Mesothelial cell of epicardium (in vitro differentiated cells): ENCODE measurements at regions not wholly inside any gene's neighbourhood (a gene's known extent, or its start where the extent isn't known, plus 50 kb on each side); places are given as distances from the start of the nearest gene placed in this dataset.

Source experiments
- DNase-seq, 2 experiments: peaks; one replicate each; pipeline ENCODE4 v3.0.0; 2021; ENCODE audit warnings: low spot score in 2 of 2; ENCODE audit not compliant: unreplicated experiment in 2 of 2
- H3K27ac Mint-ChIP-seq: 2 replicates; pipeline ENCODE4 v1.8.0; 2021; ENCODE audit warnings: mixed read lengths
- H3K27me3 Mint-ChIP-seq: 2 replicates; pipeline ENCODE4 v1.8.0; 2021; ENCODE audit warnings: low read depth, mixed read lengths
- H3K36me3 Mint-ChIP-seq: 2 replicates; pipeline ENCODE4 v1.8.0; 2021; ENCODE audit warnings: mixed read lengths
- H3K4me1 Mint-ChIP-seq: 2 replicates; pipeline ENCODE4 v1.8.0; 2021; ENCODE audit warnings: mixed read lengths
- H3K4me3 Mint-ChIP-seq: 2 replicates; pipeline ENCODE4 v1.8.0; 2021; ENCODE audit warnings: mild to moderate bottlenecking, moderate library complexity, mixed read lengths
- H3K9me3 Mint-ChIP-seq: 2 replicates; pipeline ENCODE4 v1.8.0; 2021; ENCODE audit warnings: mixed read lengths
- CTCF ChIP-seq: fragments of 200-600 bp; sonication (generic); IDR thresholded peaks from one replicate; pipeline ENCODE4 v1.5.0; 2021; ENCODE audit warnings: antibody characterized with exemption; ENCODE audit not compliant: unreplicated experiment

GRCh38 chr4:24690436-24690835, 104.9 kb upstream of the SOD3 start:
- Mint-ChIP-seq H3K36me3 (no peaks in the 10 kb centered on the region), H3K4me1 (no peaks in the 10 kb centered on the region), H3K27me3 (no peaks in the 10 kb centered on the region), H3K4me3 (no peak overlapping the region), H3K9me3 (peaks cover 9% of the 10 kb centered on the region), H3K27ac (no peak overlapping the region)
- no peak for TF ChIP-seq CTCF
- no peak for DNase-seq

- H3K27ac Mint-ChIP-seq, result no peak overlapping the region
- no peak for TF ChIP-seq CTCF
- no peaks in the 10 kb centered on the region for H3K27me3 Mint-ChIP-seq
- no peak for DNase-seq
- no peaks in the 10 kb centered on the region for H3K36me3 Mint-ChIP-seq
- peaks cover 9% of the 10 kb centered on the region for H3K9me3 Mint-ChIP-seq
- no peaks in the 10 kb centered on the region for H3K4me1 Mint-ChIP-seq
- H3K4me3 Mint-ChIP-seq, result no peak overlapping the region
These were observed 101.7 kb upstream of the SOD3 start for GRCh38 chr4:24693636-24694035.

- H3K27me3 Mint-ChIP-seq, result no peaks in the 10 kb centered on the region
- no peak for TF ChIP-seq CTCF
- H3K27ac Mint-ChIP-seq, result no peak overlapping the region
- no peak for DNase-seq
- H3K4me3 Mint-ChIP-seq, result no peak overlapping the region
- no peaks in the 10 kb centered on the region for H3K9me3 Mint-ChIP-seq
- H3K4me1 Mint-ChIP-seq, result peaks cover 8% of the 10 kb centered on the region
- H3K36me3 Mint-ChIP-seq, result no peaks in the 10 kb centered on the region
These were observed 95.3 kb upstream of the SOD3 start for GRCh38 chr4:24700118-24700517.

GRCh38 chr4:24701683-24702082, 93.7 kb upstream of the SOD3 start:
- no peaks in the 10 kb centered on the region for H3K27me3 Mint-ChIP-seq
- peaks cover 10% of the 10 kb centered on the region for H3K4me1 Mint-ChIP-seq
- H3K27ac Mint-ChIP-seq, result no peak overlapping the region
- no peaks in the 10 kb centered on the region for H3K9me3 Mint-ChIP-seq
- no peak for TF ChIP-seq CTCF
- H3K36me3 Mint-ChIP-seq, result no peaks in the 10 kb centered on the region
- DNase-seq, result no peak
- no peak overlapping the region for H3K4me3 Mint-ChIP-seq

GRCh38 chr4:24702281-24702680, 93.1 kb upstream of the SOD3 start:
- DNase-seq, result no peak
- Mint-ChIP-seq H3K4me3 (no peak overlapping the region), H3K4me1 (peaks cover 10% of the 10 kb centered on the region), H3K36me3 (no peaks in the 10 kb centered on the region), H3K27ac (no peak overlapping the region), H3K9me3 (peaks cover 4% of the 10 kb centered on the region), H3K27me3 (no peaks in the 10 kb centered on the region)
- no peak for TF ChIP-seq CTCF

- no peaks in the 10 kb centered on the region for H3K27me3 Mint-ChIP-seq
- H3K9me3 Mint-ChIP-seq, result peaks cover 11% of the 10 kb centered on the region
- no peak overlapping the region for H3K27ac Mint-ChIP-seq
- H3K4me3 Mint-ChIP-seq, result no peak overlapping the region
- no peak for TF ChIP-seq CTCF
- H3K36me3 Mint-ChIP-seq, result no peaks in the 10 kb centered on the region
- DNase-seq, result no peak
- H3K4me1 Mint-ChIP-seq, result peaks cover 10% of the 10 kb centered on the region
These were observed 92.1 kb upstream of the SOD3 start for GRCh38 chr4:24703298-24703697.
